IMR-90 (cell line): ENCODE measurements at regions not wholly inside any gene's neighbourhood (a gene's known extent, or its start where the extent isn't known, plus 50 kb on each side); places are given as distances from the start of the nearest gene placed in this dataset.

Experiments used
- ATAC-seq: fragments of 200-7000 bp; cut with Tn5 transposase; 2 replicates; pipeline ENCODE4 v1.9.1; 2020; ENCODE audit warnings: low read depth, mild to moderate bottlenecking, moderate library complexity
- BruUV-seq: library from RNA; stranded (reverse); fragments of 400-500 nt; replicated peaks from 2 replicates; lab custom pipeline; 2021; lab: Mats Ljungman, UMichigan
- CTCF ChIA-PET: fragments of 300-600 bp; formaldehyde crosslinking; extraction: SDS; loops from one replicate; lab custom pipeline; 2021; ENCODE audit warnings: antibody characterized with exemption; lab: Yijun Ruan, JAX
- POLR2A ChIA-PET: fragments of 300-600 bp; sonication (Branson Sonifier 250); formaldehyde crosslinking; loops from one replicate; lab custom pipeline; 2022; ENCODE audit warnings: antibody characterized with exemption; ENCODE audit not compliant: unreplicated experiment; lab: Charles Lee
- DNase-seq: peaks from one replicate; pipeline ENCODE4 v3.0.0; 2013
- H2AFZ ChIP-seq: replicated peaks from 2 replicates; pipeline ENCODE3; 2013; ENCODE audit warnings: low read length, mild to moderate bottlenecking; ENCODE audit not compliant: poor library complexity
- H2AK5ac ChIP-seq: 2 replicates; pipeline ENCODE4 v1.6.1; 2013; ENCODE audit warnings: low read depth, low read length, inconsistent platforms
- H2AK9ac ChIP-seq: replicated peaks from 2 replicates; pipeline ENCODE3; 2013; ENCODE audit warnings: mild to moderate bottlenecking, low read depth, low read length, moderate library complexity; ENCODE audit not compliant: poor library complexity
- H2BK120ac ChIP-seq: 2 replicates; pipeline ENCODE4 v1.6.1; 2013; ENCODE audit warnings: low read depth, low read length, inconsistent platforms
- H2BK15ac ChIP-seq: 3 replicates; pipeline ENCODE4 v1.6.1; 2013; ENCODE audit warnings: low read depth, low read length, inconsistent platforms
- H2BK20ac ChIP-seq: 2 replicates; pipeline ENCODE4 v1.6.1; 2013; ENCODE audit warnings: low read depth, mild to moderate bottlenecking, inconsistent platforms, low read length, moderate library complexity
- H2BK5ac ChIP-seq: 2 replicates; pipeline ENCODE4 v1.6.1; 2013; ENCODE audit warnings: mild to moderate bottlenecking, low read depth, low read length, inconsistent platforms; ENCODE audit not compliant: poor library complexity, severe bottlenecking
- H3K14ac ChIP-seq: replicated peaks from 2 replicates; pipeline ENCODE4 v1.6.1; 2013; ENCODE audit warnings: low read depth, low read length, inconsistent platforms
- H3K18ac ChIP-seq: 2 replicates; pipeline ENCODE4 v1.6.1; 2013; ENCODE audit warnings: low read depth, low read length, control low read depth
- H3K23ac ChIP-seq: 2 replicates; pipeline ENCODE4 v1.6.1; 2013; ENCODE audit warnings: low read depth, low read length, inconsistent platforms
- H3K27ac ChIP-seq: 2 replicates; pipeline ENCODE4 v1.5.1; 2013; ENCODE audit warnings: mild to moderate bottlenecking, control low read depth, low read length; ENCODE audit not compliant: insufficient read depth
- H3K27me3 ChIP-seq: 2 replicates; pipeline ENCODE4 v1.6.1; 2013; ENCODE audit warnings: low read length; ENCODE audit not compliant: control insufficient read depth, insufficient read depth
- H3K36me3 ChIP-seq: 2 replicates; pipeline ENCODE4 v1.6.1; 2013; ENCODE audit warnings: low read length, mixed read lengths; ENCODE audit not compliant: control insufficient read depth, insufficient read depth
- H3K4ac ChIP-seq: 2 replicates; pipeline ENCODE4 v1.6.1; 2013; ENCODE audit warnings: low read depth, low read length, inconsistent platforms
- H3K4me1 ChIP-seq: 2 replicates; pipeline ENCODE4 v1.6.1; 2013; ENCODE audit warnings: low read length, mixed read lengths; ENCODE audit not compliant: control insufficient read depth, insufficient read depth
- H3K4me2 ChIP-seq: 2 replicates; pipeline ENCODE4 v1.6.1; 2013; ENCODE audit warnings: low read depth, mild to moderate bottlenecking, control low read depth, low read length, moderate library complexity
- H3K4me3 ChIP-seq: 2 replicates; pipeline ENCODE4 v1.5.1; 2013; ENCODE audit warnings: low read depth, mild to moderate bottlenecking, control low read depth, low read length, moderate library complexity; ENCODE audit not compliant: insufficient read depth
- H3K56ac ChIP-seq: 2 replicates; pipeline ENCODE4 v1.6.1; 2013; ENCODE audit warnings: low read length, inconsistent platforms; ENCODE audit not compliant: insufficient read depth; ENCODE audit errors: extremely low read depth
- H3K79me1 ChIP-seq, 2 experiments: 2 replicates each; pipeline ENCODE4 v1.6.1; 2013; ENCODE audit warnings: low read length in 2 of 2, inconsistent platforms in 1 of 2, low read depth in 1 of 2
- H3K9ac ChIP-seq: 2 replicates; pipeline ENCODE4 v1.6.1; 2013; ENCODE audit warnings: low read depth, low read length, control low read depth
- H3K9me1 ChIP-seq: 2 replicates; pipeline ENCODE4 v1.6.1; 2013; ENCODE audit warnings: low read length, inconsistent platforms; ENCODE audit not compliant: insufficient read depth
- H3K9me3 ChIP-seq: 2 replicates; pipeline ENCODE4 v1.6.1; 2013; ENCODE audit warnings: low read length; ENCODE audit not compliant: control insufficient read depth, insufficient read depth
- H4K20me1 ChIP-seq: 2 replicates; pipeline ENCODE4 v1.6.1; 2013; ENCODE audit warnings: low read length, inconsistent platforms; ENCODE audit not compliant: insufficient read depth
- H4K5ac ChIP-seq: 2 replicates; pipeline ENCODE4 v1.6.1; 2013; ENCODE audit warnings: mild to moderate bottlenecking, low read depth, low read length, control low read depth
- H4K8ac ChIP-seq, 2 experiments: 2 replicates each; pipeline ENCODE4 v1.6.1; 2013; ENCODE audit warnings: low read depth in 2 of 2, low read length in 2 of 2, control low read depth in 1 of 2, inconsistent platforms in 1 of 2
- H4K91ac ChIP-seq: 2 replicates; pipeline ENCODE4 v1.6.1; 2013; ENCODE audit warnings: low read depth, low read length, inconsistent platforms; ENCODE audit not compliant: insufficient read depth
- CHD1 ChIP-seq: IDR thresholded peaks from 2 replicates; pipeline ENCODE4 v1.6.1; 2012; ENCODE audit warnings: low read depth, low read length, improper control_type of control experiment
- ELK1 ChIP-seq: fragments of 150-350 bp; IDR thresholded peaks from 2 replicates; pipeline ENCODE4 v1.6.1; 2016; ENCODE audit warnings: low read depth, mild to moderate bottlenecking, low read length, moderate library complexity, borderline replicate concordance
- FOS ChIP-seq: fragments of 150-350 bp; IDR thresholded peaks from 2 replicates; pipeline ENCODE4 v1.6.1; 2016; ENCODE audit warnings: low read depth, low read length
- MAFK ChIP-seq: IDR thresholded peaks from 2 replicates; pipeline ENCODE4 v1.6.1; 2012; ENCODE audit warnings: low read depth, low read length, improper control_type of control experiment
- MAZ ChIP-seq: IDR thresholded peaks from 2 replicates; pipeline ENCODE4 v1.6.1; 2012; ENCODE audit warnings: low read depth, mild to moderate bottlenecking, low read length, improper control_type of control experiment, moderate library complexity, borderline replicate concordance
- MXI1 ChIP-seq: IDR thresholded peaks from 2 replicates; pipeline ENCODE4 v1.6.1; 2012; ENCODE audit warnings: low read depth, mild to moderate bottlenecking, low read length, moderate library complexity, borderline replicate concordance
- NFE2L2 ChIP-seq: fragments of 150-350 bp; IDR thresholded peaks from 2 replicates; pipeline ENCODE4 v1.6.1; 2016; ENCODE audit warnings: low read depth, mild to moderate bottlenecking, low read length
- POLR2A ChIP-seq: IDR thresholded peaks from 2 replicates; pipeline ENCODE4 v1.6.1; 2012; ENCODE audit warnings: mild to moderate bottlenecking, low read depth, low read length
- RAD21 ChIP-seq: IDR thresholded peaks from 2 replicates; pipeline ENCODE4 v1.6.1; 2012; ENCODE audit warnings: low read length, improper control_type of control experiment
- RFX5 ChIP-seq: IDR thresholded peaks from 2 replicates; pipeline ENCODE4 v1.8.0; 2012; ENCODE audit warnings: low read depth, mild to moderate bottlenecking, low read length, moderate library complexity
- SMC3 ChIP-seq: fragments of 150-350 bp; IDR thresholded peaks from 2 replicates; pipeline ENCODE4 v1.6.1; 2016; ENCODE audit warnings: low read depth, mild to moderate bottlenecking, antibody characterized with exemption, low read length, moderate library complexity
- USF2 ChIP-seq: fragments of 150-350 bp; IDR thresholded peaks from 2 replicates; pipeline ENCODE4 v1.6.1; 2017; ENCODE audit warnings: mild to moderate bottlenecking, antibody characterized with exemption, low read length, low read depth
- WGBS, 2 experiments: methylation state at CpG; one replicate each; pipeline versions ENCODE4 v1.1.5 to v1.1.7; 2013; ENCODE audit warnings: missing lambda C conversion rate in 2 of 2; ENCODE audit not compliant: insufficient read length in 1 of 2; ENCODE audit errors: extremely low coverage in 2 of 2; 5-methylcytosine and 5-hydroxymethylcytosine counted together
- dilution Hi-C: fragments of 300-500 bp; cut with HindIII; formaldehyde crosslinking; loops from one replicate; pipeline ENCODE4 v1.14.3; 2018; ENCODE audit warnings: low sequenced_read_pairs; ENCODE audit not compliant: unreplicated experiment
- in situ Hi-C: fragments of 300-500 bp; cut with MboI; formaldehyde crosslinking; loops from 3 replicates; pipeline ENCODE4 v1.14.3; 2019; ENCODE audit warnings: low sequenced_read_pairs, inconsistent platforms, mixed read lengths
- intact Hi-C: fragments of 100-400 bp; cut with micrococcal nuclease; formaldehyde crosslinking; loops from 2 replicates; pipeline ENCODE4 v1.10.0; 2022

GRCh38 chr2:33931164-33931563, 332.1 kb upstream of the FAM98A start:
- Histone ChIP-seq H2BK20ac (no peak overlapping the region), H2AFZ (no peak overlapping the region), H3K9ac (no peak overlapping the region), H2BK120ac (no peak overlapping the region), H3K23ac (no peak overlapping the region), H4K8ac (no peak overlapping the region), H4K91ac (no peak overlapping the region), H3K4me3 (no peak overlapping the region), H3K36me3 (no peaks in the 10 kb centered on the region), H4K20me1 (no peaks in the 10 kb centered on the region), H3K79me1 (no peaks in the 10 kb centered on the region), H3K4ac (no peak overlapping the region), H3K27ac (no peak overlapping the region), H3K27me3 (no peaks in the 10 kb centered on the region), H3K18ac (no peak overlapping the region), H3K9me3 (no peaks in the 10 kb centered on the region), H3K4me1 (no peaks in the 10 kb centered on the region), H3K4me2 (no peak overlapping the region), H4K5ac (no peak overlapping the region), H2BK15ac (no peak overlapping the region), H3K9me1 (no peaks in the 10 kb centered on the region), H3K14ac (no peak overlapping the region), H3K56ac (no peak overlapping the region), H2AK5ac (no peak overlapping the region), H2BK5ac (no peak overlapping the region), H2AK9ac (no peak overlapping the region)
- no TSS peak for BruUV-seq
- ChIA-PET POLR2A (no interaction called here), CTCF (no interaction called here)
- intact Hi-C loops (no loop called here), in situ Hi-C loops (no loop called here), dilution Hi-C loops (no loop called here)
- ATAC-seq (no peak), DNase-seq (no peak)
- no CpG with 5 or more reads among the region's 3 CpGs for WGBS, 2 experiments
- no peak for TF ChIP-seq MAFK
- TF ChIP-seq SMC3, result no peak
- no peak for TF ChIP-seq RFX5
- TF ChIP-seq POLR2A, result no peak
- no peak for TF ChIP-seq CHD1
- no peak for TF ChIP-seq ELK1
- no peak for TF ChIP-seq NFE2L2
- TF ChIP-seq FOS, result no peak
- no peak for TF ChIP-seq MXI1
- no peak for TF ChIP-seq USF2
- no peak for TF ChIP-seq RAD21
- no peak for TF ChIP-seq MAZ
